HEK293 (cell line): ENCODE measurements at regions not wholly inside any gene's neighbourhood (a gene's known extent, or its start where the extent isn't known, plus 50 kb on each side); places are given as distances from the start of the nearest gene placed in this dataset.

Experiments
- CTCF ChIP-seq: fragments of 450-650 bp; formaldehyde crosslinking; IDR thresholded peaks from 2 replicates; pipeline ENCODE4 v1.5.1; 2016; ENCODE audit warnings: missing biosample characterization, missing genetic modification characterization
- OSR2 ChIP-seq: fragments of 450-650 bp; formaldehyde crosslinking; IDR thresholded peaks from 2 replicates; pipeline ENCODE4 v1.5.1; 2016; ENCODE audit warnings: missing biosample characterization, missing genetic modification characterization
- ZBTB8A ChIP-seq: fragments of 450-650 bp; formaldehyde crosslinking; IDR thresholded peaks from 2 replicates; pipeline ENCODE4 v1.5.1; 2016; ENCODE audit warnings: missing biosample characterization, missing genetic modification characterization
- ZEB2 ChIP-seq: fragments of 450-650 bp; formaldehyde crosslinking; IDR thresholded peaks from 2 replicates; pipeline ENCODE4 v1.5.1; 2016; ENCODE audit warnings: missing biosample characterization, missing genetic modification characterization
- ZNF24 ChIP-seq: fragments of 450-650 bp; formaldehyde crosslinking; IDR thresholded peaks from 2 replicates; pipeline ENCODE4 v1.5.1; 2016; ENCODE audit warnings: missing biosample characterization, missing genetic modification characterization

GRCh38 chr3:81435050-81435449 lies 326.4 kb downstream of the GBE1 start:
- no peak for TF ChIP-seq CTCF (tag by site-specific recombination)
- no peak for TF ChIP-seq ZBTB8A
- TF ChIP-seq ZEB2 (tag by site-specific recombination), result no peak
- TF ChIP-seq ZNF24 (tag by site-specific recombination), result no peak
- no peak for TF ChIP-seq OSR2 (tag by site-specific recombination)
